Liver (tissue), 3 donors: ENCODE measurements at regions not wholly inside any gene's neighbourhood (a gene's known extent, or its start where the extent isn't known, plus 50 kb on each side); places are given as distances from the start of the nearest gene placed in this dataset.

Source experiments
- ATF3 ChIP-seq: IDR thresholded peaks from 2 replicates; pipeline ENCODE4 v1.6.1; 2016; ENCODE audit warnings: antibody characterized with exemption
- CTCF ChIP-seq: fragments of 150-350 bp; IDR thresholded peaks from 2 replicates; pipeline ENCODE4 v1.5.1; 2017; ENCODE audit warnings: improper control_type of control experiment, low read depth, low read length; ENCODE audit not compliant: missing input control
- FOXA1 ChIP-seq: IDR thresholded peaks from 2 replicates; pipeline ENCODE4 v1.6.1; 2016; ENCODE audit warnings: antibody characterized with exemption
- GABPA ChIP-seq, 2 donors: IDR thresholded peaks in 1 of 2; conservative IDR thresholded peaks in 1 of 2; 2 replicates each; pipeline ENCODE4 v1.6.1; 2016; ENCODE audit warnings: antibody characterized with exemption in 2 of 2, mild to moderate bottlenecking in 1 of 2, moderate library complexity in 1 of 2
- HNF4A ChIP-seq, 2 donors: conservative IDR thresholded peaks; 2 replicates each; pipeline ENCODE4 v1.6.1; 2016; ENCODE audit warnings: antibody characterized with exemption in 2 of 2, mild to moderate bottlenecking in 2 of 2
- JUND ChIP-seq, 2 donors: IDR thresholded peaks; 2 replicates each; pipeline ENCODE4 v1.6.1; 2016; ENCODE audit warnings: antibody characterized with exemption in 2 of 2
- NR2F2 ChIP-seq: IDR thresholded peaks from 2 replicates; pipeline ENCODE4 v1.6.1; 2016; ENCODE audit warnings: antibody characterized with exemption
- RAD21 ChIP-seq, 2 donors: IDR thresholded peaks; 2 replicates each; pipeline ENCODE4 v1.6.1; 2016; ENCODE audit warnings: antibody characterized with exemption in 2 of 2, mild to moderate bottlenecking in 2 of 2
- SP1 ChIP-seq: IDR thresholded peaks from 2 replicates; pipeline ENCODE4 v1.6.1; 2018; ENCODE audit warnings: antibody characterized with exemption, mild to moderate bottlenecking
- TAF1 ChIP-seq: conservative IDR thresholded peaks from 2 replicates; pipeline ENCODE4 v1.6.1; 2016; ENCODE audit warnings: antibody characterized with exemption, mild to moderate bottlenecking
- YY1 ChIP-seq: IDR thresholded peaks from 2 replicates; pipeline ENCODE4 v1.6.1; 2016; ENCODE audit warnings: antibody characterized with exemption, mild to moderate bottlenecking
- TF ChIP-seq, protein P1 (sequence below): IDR thresholded peaks from 2 replicates; pipeline ENCODE4 v1.6.1; 2016; ENCODE audit warnings: antibody characterized with exemption, mild to moderate bottlenecking
- donor health status: healthy.
- donor health status: healthy.

- no peak for TF ChIP-seq FOXA1
- TF ChIP-seq CTCF: no peak
- TF ChIP-seq ATF3: no peak
- TF ChIP-seq TAF1: no peak
- no peak for TF ChIP-seq JUND (IDR thresholded peaks at IDR 0.05)
- no peak for TF ChIP-seq GABPA (IDR thresholded peaks at IDR 0.05 in 1 of 2, conservative IDR thresholded peaks at IDR 0.05 in 1 of 2)
- TF ChIP-seq, protein P1, sequence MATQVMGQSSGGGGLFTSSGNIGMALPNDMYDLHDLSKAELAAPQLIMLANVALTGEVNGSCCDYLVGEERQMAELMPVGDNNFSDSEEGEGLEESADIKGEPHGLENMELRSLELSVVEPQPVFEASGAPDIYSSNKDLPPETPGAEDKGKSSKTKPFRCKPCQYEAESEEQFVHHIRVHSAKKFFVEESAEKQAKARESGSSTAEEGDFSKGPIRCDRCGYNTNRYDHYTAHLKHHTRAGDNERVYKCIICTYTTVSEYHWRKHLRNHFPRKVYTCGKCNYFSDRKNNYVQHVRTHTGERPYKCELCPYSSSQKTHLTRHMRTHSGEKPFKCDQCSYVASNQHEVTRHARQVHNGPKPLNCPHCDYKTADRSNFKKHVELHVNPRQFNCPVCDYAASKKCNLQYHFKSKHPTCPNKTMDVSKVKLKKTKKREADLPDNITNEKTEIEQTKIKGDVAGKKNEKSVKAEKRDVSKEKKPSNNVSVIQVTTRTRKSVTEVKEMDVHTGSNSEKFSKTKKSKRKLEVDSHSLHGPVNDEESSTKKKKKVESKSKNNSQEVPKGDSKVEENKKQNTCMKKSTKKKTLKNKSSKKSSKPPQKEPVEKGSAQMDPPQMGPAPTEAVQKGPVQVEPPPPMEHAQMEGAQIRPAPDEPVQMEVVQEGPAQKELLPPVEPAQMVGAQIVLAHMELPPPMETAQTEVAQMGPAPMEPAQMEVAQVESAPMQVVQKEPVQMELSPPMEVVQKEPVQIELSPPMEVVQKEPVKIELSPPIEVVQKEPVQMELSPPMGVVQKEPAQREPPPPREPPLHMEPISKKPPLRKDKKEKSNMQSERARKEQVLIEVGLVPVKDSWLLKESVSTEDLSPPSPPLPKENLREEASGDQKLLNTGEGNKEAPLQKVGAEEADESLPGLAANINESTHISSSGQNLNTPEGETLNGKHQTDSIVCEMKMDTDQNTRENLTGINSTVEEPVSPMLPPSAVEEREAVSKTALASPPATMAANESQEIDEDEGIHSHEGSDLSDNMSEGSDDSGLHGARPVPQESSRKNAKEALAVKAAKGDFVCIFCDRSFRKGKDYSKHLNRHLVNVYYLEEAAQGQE: no peak
- TF ChIP-seq HNF4A (conservative IDR thresholded peaks at IDR 0.05): no peak
- no peak for TF ChIP-seq SP1
- TF ChIP-seq NR2F2: no peak
- no peak for TF ChIP-seq YY1
- TF ChIP-seq RAD21 (IDR thresholded peaks at IDR 0.05): no peak
Measured at GRCh38 chr20:40109136-40109535, 579.9 kb downstream of the MAFB start.
